ENCODE measurements at regions not wholly inside any gene's neighbourhood (a gene's known extent, or its start where the extent isn't known, plus 50 kb on each side); places are given as distances from the start of the nearest gene placed in this dataset.

DNA sequence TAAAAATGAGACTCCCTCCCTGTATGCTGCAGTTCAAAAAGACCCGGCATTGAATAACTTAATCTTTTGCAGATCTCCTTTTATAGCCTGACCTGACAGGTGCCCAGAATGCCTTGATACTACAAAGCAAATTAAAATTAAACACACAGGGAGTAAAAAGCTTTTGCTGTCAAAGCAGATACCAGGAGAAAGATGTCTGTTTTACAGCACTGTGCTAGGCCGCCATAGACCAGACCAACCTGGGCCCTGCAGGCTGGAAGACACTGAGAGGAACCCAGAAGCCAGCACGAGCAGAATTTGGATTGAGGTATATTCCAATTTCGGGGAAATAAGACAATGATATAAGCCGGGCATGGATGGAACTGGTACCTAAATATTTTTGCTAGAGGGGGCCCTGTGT, 602.8 kb upstream of the SOX11 start:
- Histone ChIP-seq H3K4me2 (ENCODE audit: insufficient read depth, low read length, poor library complexity, severe bottlenecking) (no peak overlapping the region), H3K4ac (ENCODE audit: low read length) (no peak overlapping the region), H2BK120ac (ENCODE audit: low read depth, low read length) (no peak overlapping the region), H3K4me1 (ENCODE audit: control insufficient read depth in 2 of 2, insufficient read depth in 1 of 2, low read depth in 1 of 2, low read length in 2 of 2) (peaks cover 1 to 2% of the 10 kb centered on the region in 2 donors), H2BK5ac (ENCODE audit: low read length) (no peak overlapping the region), H2AFZ (ENCODE audit: low read length) (no peak overlapping the region), H2AK5ac (ENCODE audit: low read depth, low read length) (no peak overlapping the region), H3K23ac (ENCODE audit: low read depth, low read length, poor library complexity) (no peak overlapping the region), H3K4me3 (ENCODE audit: low read length in 2 of 2) (no peak overlapping the region), H3K18ac (ENCODE audit: low read length) (no peak overlapping the region), H2BK12ac (ENCODE audit: low read length) (no peak overlapping the region), H3K79me1 (ENCODE audit: low read depth, low read length) (no peaks in the 10 kb centered on the region), H4K91ac (ENCODE audit: low read depth, low read length, poor library complexity) (no peak overlapping the region), H3K14ac (ENCODE audit: low read length) (no peak overlapping the region), H3K9me3 (replicated peaks in 1 of 2; ENCODE audit: control insufficient read depth in 2 of 2, insufficient read depth in 1 of 2, low read depth in 1 of 2, low read length in 2 of 2) (no peaks in the 10 kb centered on the region), H3K36me3 (replicated peaks in 1 of 2; ENCODE audit: control insufficient read depth in 2 of 2, insufficient read depth in 2 of 2, low read length in 2 of 2) (no peaks in the 10 kb centered on the region), H3K27ac (replicated peaks; ENCODE audit: low read length) (no peak overlapping the region), H3K9ac (ENCODE audit: low read depth, low read length, poor library complexity) (no peak overlapping the region), H4K8ac (ENCODE audit: low read depth, low read length) (no peak overlapping the region), H2BK15ac (ENCODE audit: low read length) (no peak overlapping the region), H3K27me3 (ENCODE audit: control insufficient read depth in 3 of 3, insufficient read depth in 3 of 3, low read depth in 1 of 3, low read length in 3 of 3) (peaks cover 0 to under 1% (median 0%) of the 10 kb centered on the region in 3 experiments)
- no peak for DNase-seq (ENCODE audit: low spot score)
- no CpG with 5 or more reads among the region's 5 CpGs for WGBS, 2 donors (ENCODE audit: extremely low coverage in 2 of 2, insufficient read length in 2 of 2, insufficient replicate concordance in 1 of 2)

- no peak overlapping the region for H3K4me3 ChIP-seq (ENCODE audit: low read length in 2 of 2)
- DNase-seq (ENCODE audit: low spot score): no peak
- no peak overlapping the region for H3K14ac ChIP-seq (ENCODE audit: low read length)
- no peak overlapping the region for H2AK5ac ChIP-seq (ENCODE audit: low read depth, low read length)
- no peak overlapping the region for H3K23ac ChIP-seq (ENCODE audit: low read depth, low read length, poor library complexity)
- no peak overlapping the region for H3K4ac ChIP-seq (ENCODE audit: low read length)
- H4K91ac ChIP-seq (ENCODE audit: low read depth, low read length, poor library complexity): no peak overlapping the region
- no peak overlapping the region for H2BK12ac ChIP-seq (ENCODE audit: low read length)
- no peak overlapping the region for H2BK15ac ChIP-seq (ENCODE audit: low read length)
- H3K27me3 ChIP-seq (ENCODE audit: control insufficient read depth in 3 of 3, insufficient read depth in 3 of 3, low read depth in 1 of 3, low read length in 3 of 3): no peaks in the 10 kb centered on the region
- no peaks in the 10 kb centered on the region for H3K79me1 ChIP-seq (ENCODE audit: low read depth, low read length)
- H3K4me2 ChIP-seq (ENCODE audit: insufficient read depth, low read length, poor library complexity, severe bottlenecking): no peak overlapping the region
- no peak overlapping the region for H4K8ac ChIP-seq (ENCODE audit: low read depth, low read length)
- no peak overlapping the region for H2AFZ ChIP-seq (ENCODE audit: low read length)
- H3K4me1 ChIP-seq (ENCODE audit: control insufficient read depth in 2 of 2, insufficient read depth in 1 of 2, low read depth in 1 of 2, low read length in 2 of 2): peaks cover 1 to 2% of the 10 kb centered on the region in 2 donors
- H3K27ac ChIP-seq (replicated peaks; ENCODE audit: low read length): no peak overlapping the region
- H3K9me3 ChIP-seq (replicated peaks in 1 of 2; ENCODE audit: control insufficient read depth in 2 of 2, insufficient read depth in 1 of 2, low read depth in 1 of 2, low read length in 2 of 2): peaks cover 0 to 2% of the 10 kb centered on the region in 2 donors
- no peak overlapping the region for H3K18ac ChIP-seq (ENCODE audit: low read length)
- no peaks in the 10 kb centered on the region for H3K36me3 ChIP-seq (replicated peaks in 1 of 2; ENCODE audit: control insufficient read depth in 2 of 2, insufficient read depth in 2 of 2, low read length in 2 of 2)
- no peak overlapping the region for H2BK5ac ChIP-seq (ENCODE audit: low read length)
- H2BK120ac ChIP-seq (ENCODE audit: low read depth, low read length): no peak overlapping the region
- no peak overlapping the region for H3K9ac ChIP-seq (ENCODE audit: low read depth, low read length, poor library complexity)
These were observed 599.1 kb upstream of the SOX11 start for GRCh38 chr2:5093056-5093455.

GRCh38 chr2:5093518-5093917, 598.7 kb upstream of the SOX11 start:
- H3K9ac ChIP-seq (ENCODE audit: low read depth, low read length, poor library complexity): no peak overlapping the region
- no peaks in the 10 kb centered on the region for H3K79me1 ChIP-seq (ENCODE audit: low read depth, low read length)
- H3K36me3 ChIP-seq (replicated peaks in 1 of 2; ENCODE audit: control insufficient read depth in 2 of 2, insufficient read depth in 2 of 2, low read length in 2 of 2): no peaks in the 10 kb centered on the region
- no peak overlapping the region for H3K23ac ChIP-seq (ENCODE audit: low read depth, low read length, poor library complexity)
- peaks cover 1 to 2% of the 10 kb centered on the region in 2 donors for H3K4me1 ChIP-seq (ENCODE audit: control insufficient read depth in 2 of 2, insufficient read depth in 1 of 2, low read depth in 1 of 2, low read length in 2 of 2)
- H3K18ac ChIP-seq (ENCODE audit: low read length): no peak overlapping the region
- WGBS, 2 donors (ENCODE audit: extremely low coverage in 2 of 2, insufficient read length in 2 of 2, insufficient replicate concordance in 1 of 2): no CpG with 5 or more reads among the region's 8 CpGs
- H4K8ac ChIP-seq (ENCODE audit: low read depth, low read length): no peak overlapping the region
- no peak for DNase-seq (ENCODE audit: low spot score)
- peaks cover 0 to 2% of the 10 kb centered on the region in 2 donors for H3K9me3 ChIP-seq (replicated peaks in 1 of 2; ENCODE audit: control insufficient read depth in 2 of 2, insufficient read depth in 1 of 2, low read depth in 1 of 2, low read length in 2 of 2)
- H2BK12ac ChIP-seq (ENCODE audit: low read length): no peak overlapping the region
- no peak overlapping the region for H3K4me2 ChIP-seq (ENCODE audit: insufficient read depth, low read length, poor library complexity, severe bottlenecking)
- H2AFZ ChIP-seq (ENCODE audit: low read length): no peak overlapping the region
- H3K4ac ChIP-seq (ENCODE audit: low read length): no peak overlapping the region
- H2BK15ac ChIP-seq (ENCODE audit: low read length): no peak overlapping the region
- H3K27ac ChIP-seq (replicated peaks; ENCODE audit: low read length): no peak overlapping the region
- H3K4me3 ChIP-seq (ENCODE audit: low read length in 2 of 2): no peak overlapping the region
- H4K91ac ChIP-seq (ENCODE audit: low read depth, low read length, poor library complexity): no peak overlapping the region
- no peak overlapping the region for H2BK120ac ChIP-seq (ENCODE audit: low read depth, low read length)
- H2BK5ac ChIP-seq (ENCODE audit: low read length): no peak overlapping the region
- no peak overlapping the region for H2AK5ac ChIP-seq (ENCODE audit: low read depth, low read length)
- no peaks in the 10 kb centered on the region for H3K27me3 ChIP-seq (ENCODE audit: control insufficient read depth in 3 of 3, insufficient read depth in 3 of 3, low read depth in 1 of 3, low read length in 3 of 3)
- H3K14ac ChIP-seq (ENCODE audit: low read length): no peak overlapping the region

DNA sequence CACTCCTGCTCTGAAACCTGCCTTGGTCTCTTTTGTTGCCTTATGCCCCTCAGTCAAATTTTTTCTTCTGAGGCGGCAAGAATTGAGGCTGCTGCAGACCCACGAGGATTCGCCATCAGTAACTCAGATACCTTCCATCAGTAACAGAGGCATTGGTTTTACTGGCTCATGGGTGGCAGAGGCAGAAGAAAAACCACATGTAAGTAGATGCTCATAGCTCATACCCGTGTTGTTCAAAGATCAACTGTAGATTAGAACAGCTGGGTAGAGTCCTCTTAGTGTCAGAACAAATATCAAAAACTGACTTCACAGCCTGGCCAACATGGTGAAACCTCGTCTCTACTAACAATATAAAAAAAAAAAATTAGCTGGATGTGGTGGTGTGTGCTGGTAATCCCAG, 598.0 kb upstream of the SOX11 start:
- Histone ChIP-seq H3K14ac (ENCODE audit: low read length) (no peak overlapping the region), H3K36me3 (replicated peaks in 1 of 2; ENCODE audit: control insufficient read depth in 2 of 2, insufficient read depth in 2 of 2, low read length in 2 of 2) (no peaks in the 10 kb centered on the region), H3K4me1 (ENCODE audit: control insufficient read depth in 2 of 2, insufficient read depth in 1 of 2, low read depth in 1 of 2, low read length in 2 of 2) (peaks cover 0 to 1% of the 10 kb centered on the region in 2 donors), H2AFZ (ENCODE audit: low read length) (no peak overlapping the region), H3K4me2 (ENCODE audit: insufficient read depth, low read length, poor library complexity, severe bottlenecking) (no peak overlapping the region), H4K91ac (ENCODE audit: low read depth, low read length, poor library complexity) (no peak overlapping the region), H4K8ac (ENCODE audit: low read depth, low read length) (no peak overlapping the region), H2BK5ac (ENCODE audit: low read length) (no peak overlapping the region), H2BK120ac (ENCODE audit: low read depth, low read length) (no peak overlapping the region), H3K4ac (ENCODE audit: low read length) (no peak overlapping the region), H3K4me3 (ENCODE audit: low read length in 2 of 2) (no peak overlapping the region), H3K79me1 (ENCODE audit: low read depth, low read length) (no peaks in the 10 kb centered on the region), H3K23ac (ENCODE audit: low read depth, low read length, poor library complexity) (no peak overlapping the region), H3K27ac (replicated peaks; ENCODE audit: low read length) (no peak overlapping the region), H3K18ac (ENCODE audit: low read length) (no peak overlapping the region), H2BK12ac (ENCODE audit: low read length) (no peak overlapping the region), H2AK5ac (ENCODE audit: low read depth, low read length) (no peak overlapping the region), H2BK15ac (ENCODE audit: low read length) (no peak overlapping the region), H3K27me3 (ENCODE audit: control insufficient read depth in 3 of 3, insufficient read depth in 3 of 3, low read depth in 1 of 3, low read length in 3 of 3) (no peaks in the 10 kb centered on the region), H3K9ac (ENCODE audit: low read depth, low read length, poor library complexity) (no peak overlapping the region), H3K9me3 (replicated peaks in 1 of 2; ENCODE audit: control insufficient read depth in 2 of 2, insufficient read depth in 1 of 2, low read depth in 1 of 2, low read length in 2 of 2) (peaks cover 0 to 2% of the 10 kb centered on the region in 2 donors)
- no CpG with 5 or more reads among the region's 5 CpGs for WGBS, 2 donors (ENCODE audit: extremely low coverage in 2 of 2, insufficient read length in 2 of 2, insufficient replicate concordance in 1 of 2)
- no peak for DNase-seq (ENCODE audit: low spot score)
